ENCODE measurements at regions not wholly inside any gene's neighbourhood (a gene's known extent, or its start where the extent isn't known, plus 50 kb on each side); places are given as distances from the start of the nearest gene placed in this dataset.
"Not testable (repeated sequence)": the region's sequence is repeated elsewhere in the genome, so short reads cannot be mapped to it uniquely, and the experiment has no call there.

DNA sequence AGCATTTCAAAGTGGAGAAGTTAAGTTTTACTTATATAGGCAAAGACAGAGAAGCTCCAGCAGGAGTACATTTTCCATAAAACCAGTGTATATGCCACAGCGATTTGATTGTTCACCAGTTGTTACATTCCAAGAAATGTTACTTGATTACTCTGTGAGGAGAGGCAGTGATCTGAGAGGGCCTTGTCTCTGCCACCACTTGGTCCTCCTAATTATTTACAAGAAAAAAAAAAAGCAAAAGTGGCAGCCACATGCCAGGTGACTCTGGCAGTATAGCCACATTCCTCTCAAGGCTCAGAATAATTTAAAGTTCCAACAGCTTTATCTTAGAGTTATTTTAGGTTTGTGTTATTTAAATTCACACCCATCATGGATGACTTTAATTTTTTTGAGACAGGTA, 1077.8 kb downstream of the ZPLD1 start:
- no peak for TF ChIP-seq CTCF (IDR thresholded peaks at IDR 0.05; ENCODE audit: low read depth, low read length)
- TF ChIP-seq POLR2A (IDR thresholded peaks at IDR 0.05; ENCODE audit: extremely low read depth, insufficient read length), result no peak
- TF ChIP-seq MYC (IDR thresholded peaks at IDR 0.05; ENCODE audit: low read depth, low read length), result no peak
- TF ChIP-seq, protein P1, sequence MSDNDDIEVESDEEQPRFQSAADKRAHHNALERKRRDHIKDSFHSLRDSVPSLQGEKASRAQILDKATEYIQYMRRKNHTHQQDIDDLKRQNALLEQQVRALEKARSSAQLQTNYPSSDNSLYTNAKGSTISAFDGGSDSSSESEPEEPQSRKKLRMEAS (IDR thresholded peaks at IDR 0.05; ENCODE audit: low read depth, low read length), result no peak
- H3K4me3 ChIP-seq (ENCODE audit: low read depth, low read length), result no peak overlapping the region
- no peak for DNase-seq (ENCODE audit: low read depth)

DNA sequence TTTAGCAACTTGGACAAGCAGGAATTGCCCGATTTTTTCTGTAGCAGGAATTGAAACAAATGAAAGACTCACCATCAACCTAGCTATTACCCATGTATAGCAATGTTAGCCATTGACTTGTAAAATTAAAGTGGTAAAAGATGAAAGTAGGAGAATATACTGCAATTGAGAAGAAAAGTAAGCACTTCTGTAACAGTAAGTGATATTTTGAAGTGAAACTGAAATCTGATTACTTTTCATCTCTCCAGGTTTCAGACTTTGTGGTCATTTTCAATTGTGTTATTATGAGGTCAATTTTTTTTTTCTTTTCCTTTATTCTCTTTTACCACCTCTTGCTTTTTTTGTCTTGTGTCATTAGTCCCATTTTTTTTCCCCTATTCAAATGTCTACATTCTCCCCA, 1078.2 kb downstream of the ZPLD1 start:
- no peak overlapping the region for H3K4me3 ChIP-seq (ENCODE audit: low read depth, low read length)
- no peak for DNase-seq (ENCODE audit: low read depth)
- TF ChIP-seq CTCF (IDR thresholded peaks at IDR 0.05; ENCODE audit: low read depth, low read length), result no peak
- no peak for TF ChIP-seq MYC (IDR thresholded peaks at IDR 0.05; ENCODE audit: low read depth, low read length)
- no peak for TF ChIP-seq POLR2A (IDR thresholded peaks at IDR 0.05; ENCODE audit: extremely low read depth, insufficient read length)
- TF ChIP-seq, protein P1 (IDR thresholded peaks at IDR 0.05; ENCODE audit: low read depth, low read length), result no peak

DNA sequence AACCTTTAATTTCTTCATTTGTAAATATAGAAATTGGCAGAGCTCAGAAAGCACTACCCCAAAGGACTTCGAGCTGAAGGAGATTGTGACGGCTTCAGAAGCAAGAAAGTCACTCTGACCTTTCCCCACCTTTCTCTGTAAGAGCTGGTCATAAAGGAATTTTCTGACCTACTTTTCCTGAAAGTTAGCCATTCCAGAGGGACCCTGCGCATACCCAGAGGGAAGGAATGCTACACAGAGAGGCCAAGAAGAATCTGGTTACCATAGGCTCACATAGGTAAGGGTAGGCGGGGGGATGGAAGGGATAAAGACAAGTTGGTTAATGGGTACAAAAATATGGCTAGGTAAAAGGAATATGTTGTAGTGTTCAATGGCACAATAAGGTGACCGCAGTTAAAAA, 1080.3 kb downstream of the ZPLD1 start:
- no peak for TF ChIP-seq MYC (IDR thresholded peaks at IDR 0.05; ENCODE audit: low read depth, low read length)
- no peak for DNase-seq (ENCODE audit: low read depth)

GRCh38 chr3:103516950-103517349, 1082.1 kb downstream of the ZPLD1 start:
- no peak for DNase-seq (ENCODE audit: low read depth)
- H3K4me3 ChIP-seq (ENCODE audit: low read depth, low read length), result no peak overlapping the region
- no peak for TF ChIP-seq CTCF (IDR thresholded peaks at IDR 0.05; ENCODE audit: low read depth, low read length)
- no peak for TF ChIP-seq POLR2A (IDR thresholded peaks at IDR 0.05; ENCODE audit: extremely low read depth, insufficient read length)
- TF ChIP-seq, protein P1 (IDR thresholded peaks at IDR 0.05; ENCODE audit: low read depth, low read length), result no peak
- no peak for TF ChIP-seq MYC (IDR thresholded peaks at IDR 0.05; ENCODE audit: low read depth, low read length)

More for the DNA sequence above, 1080.3 kb downstream of the ZPLD1 start:
- no peak overlapping the region for H3K4me3 ChIP-seq (ENCODE audit: low read depth, low read length)

GRCh38 chr3:103531327-103531726, 1096.5 kb downstream of the ZPLD1 start:
- not testable (repeated sequence) for DNase-seq (ENCODE audit: low read depth); H3K4me3 ChIP-seq (ENCODE audit: low read depth, low read length)

DNA sequence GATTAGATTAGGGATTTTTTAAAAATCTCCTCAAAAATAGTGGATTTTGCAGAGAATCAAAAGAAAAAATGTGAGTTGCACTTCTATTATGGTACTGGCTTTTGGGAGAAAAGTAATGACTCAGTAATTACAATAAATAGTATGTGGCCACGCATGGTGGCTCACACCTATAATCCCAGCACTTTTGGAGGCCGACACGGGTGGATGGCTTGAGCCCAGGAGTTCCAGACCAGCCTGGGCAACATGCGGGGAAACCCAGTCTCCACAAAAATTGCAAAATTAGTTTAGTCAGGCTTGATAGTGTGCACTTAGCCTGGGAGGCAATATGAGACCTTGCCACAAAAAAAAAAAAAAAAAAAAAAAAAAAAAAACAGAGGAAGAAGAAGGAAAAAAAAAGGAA, 1098.2 kb downstream of the ZPLD1 start:
- TF ChIP-seq, protein P1 (IDR thresholded peaks at IDR 0.05; ENCODE audit: low read depth, low read length), result no peak
- TF ChIP-seq CTCF (IDR thresholded peaks at IDR 0.05; ENCODE audit: low read depth, low read length) (no peak), POLR2A (IDR thresholded peaks at IDR 0.05; ENCODE audit: extremely low read depth, insufficient read length) (no peak), MYC (IDR thresholded peaks at IDR 0.05; ENCODE audit: low read depth, low read length) (no peak)
- no peak for DNase-seq (ENCODE audit: low read depth)
- H3K4me3 ChIP-seq (ENCODE audit: low read depth, low read length), result no peak overlapping the region

DNA sequence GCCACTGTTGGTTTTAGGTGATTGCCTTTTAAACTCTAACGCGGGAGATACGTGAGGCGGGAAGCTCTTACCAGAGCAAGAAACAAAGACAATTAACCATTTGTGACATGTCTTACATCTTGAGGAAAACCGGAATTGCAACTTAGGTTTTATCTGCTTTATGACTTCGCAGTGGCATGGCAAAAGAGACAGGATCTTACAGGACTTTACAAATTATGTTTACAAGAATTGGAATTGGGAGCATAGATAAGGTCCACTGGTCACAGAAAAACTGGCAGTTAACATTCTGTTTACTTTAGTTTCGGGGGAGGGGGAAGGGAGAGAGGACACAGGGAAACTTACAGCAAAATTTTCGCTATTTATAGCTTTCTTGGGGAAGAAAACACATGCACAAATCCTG, 1119.6 kb downstream of the ZPLD1 start:
- TF ChIP-seq POLR2A (IDR thresholded peaks at IDR 0.05; ENCODE audit: extremely low read depth, insufficient read length) (no peak), CTCF (IDR thresholded peaks at IDR 0.05; ENCODE audit: low read depth, low read length) (no peak), MYC (IDR thresholded peaks at IDR 0.05; ENCODE audit: low read depth, low read length) (no peak)
- TF ChIP-seq, protein P1 (IDR thresholded peaks at IDR 0.05; ENCODE audit: low read depth, low read length), result no peak
- no peak for DNase-seq (ENCODE audit: low read depth)
- H3K4me3 ChIP-seq (ENCODE audit: low read depth, low read length), result no peak overlapping the region

DNA sequence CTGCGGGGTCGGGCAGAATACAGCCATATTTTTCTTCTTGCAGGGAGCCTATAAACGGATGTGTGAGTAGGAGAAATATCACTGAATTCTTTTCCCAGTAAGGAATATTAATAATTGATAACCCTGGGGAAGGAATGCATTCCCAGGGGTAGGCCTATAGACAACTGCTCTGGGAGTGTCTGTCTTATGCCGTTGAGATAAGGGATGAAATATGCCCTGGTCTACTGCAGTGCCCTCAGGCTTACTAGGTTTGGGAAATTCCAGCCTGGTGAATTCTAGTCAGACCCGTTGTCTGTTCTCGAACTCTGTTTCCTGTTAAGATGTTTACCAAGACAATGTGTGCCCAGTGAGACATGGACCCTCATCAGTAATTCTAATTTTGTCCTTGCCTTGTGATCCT, 1129.3 kb downstream of the ZPLD1 start:
- H3K4me3 ChIP-seq (ENCODE audit: low read depth, low read length); DNase-seq (ENCODE audit: low read depth): not testable (repeated sequence)

Data from NB4 (cell line).